ENCODE measurements at regions not wholly inside any gene's neighbourhood (a gene's known extent, or its start where the extent isn't known, plus 50 kb on each side); places are given as distances from the start of the nearest gene placed in this dataset.

DNA sequence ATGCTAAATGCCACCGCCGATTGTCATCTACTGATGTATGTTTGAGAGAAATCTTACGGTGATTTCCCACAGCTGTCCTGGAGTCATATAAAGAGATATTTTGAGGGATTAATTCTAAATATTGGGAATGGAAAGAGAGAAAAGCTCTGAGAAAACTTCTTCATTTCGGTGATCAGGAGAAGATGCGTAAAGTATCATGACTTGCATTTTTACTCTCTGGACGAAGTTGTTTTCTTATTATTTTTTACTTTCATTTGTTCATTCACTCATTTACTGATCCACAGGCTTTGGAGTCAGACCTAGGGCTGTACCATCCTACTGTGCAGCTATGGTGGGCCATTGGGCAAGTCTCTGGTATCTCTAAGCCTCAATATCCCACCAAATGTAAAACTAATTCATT lies 58.4 kb upstream of the RUNX1 start:
- Histone ChIP-seq H3K27me3 (ENCODE audit: insufficient read depth, low read length) (no peaks in the 10 kb centered on the region), H3K79me2 (ENCODE audit: control insufficient read depth, insufficient read depth, low read length, unreplicated experiment) (no peaks in the 10 kb centered on the region), H2AFZ (ENCODE audit: low read length, unreplicated experiment) (no peak overlapping the region), H3K36me3 (ENCODE audit: insufficient read depth, low read length) (no peaks in the 10 kb centered on the region), H3K4me1 (ENCODE audit: control insufficient read depth, insufficient read depth, low read length, unreplicated experiment) (no peaks in the 10 kb centered on the region), H3K4me3 (ENCODE audit: low read depth, low read length) (no peak overlapping the region), H3K27ac (ENCODE audit: low read depth, low read length) (no peak overlapping the region)

DNA sequence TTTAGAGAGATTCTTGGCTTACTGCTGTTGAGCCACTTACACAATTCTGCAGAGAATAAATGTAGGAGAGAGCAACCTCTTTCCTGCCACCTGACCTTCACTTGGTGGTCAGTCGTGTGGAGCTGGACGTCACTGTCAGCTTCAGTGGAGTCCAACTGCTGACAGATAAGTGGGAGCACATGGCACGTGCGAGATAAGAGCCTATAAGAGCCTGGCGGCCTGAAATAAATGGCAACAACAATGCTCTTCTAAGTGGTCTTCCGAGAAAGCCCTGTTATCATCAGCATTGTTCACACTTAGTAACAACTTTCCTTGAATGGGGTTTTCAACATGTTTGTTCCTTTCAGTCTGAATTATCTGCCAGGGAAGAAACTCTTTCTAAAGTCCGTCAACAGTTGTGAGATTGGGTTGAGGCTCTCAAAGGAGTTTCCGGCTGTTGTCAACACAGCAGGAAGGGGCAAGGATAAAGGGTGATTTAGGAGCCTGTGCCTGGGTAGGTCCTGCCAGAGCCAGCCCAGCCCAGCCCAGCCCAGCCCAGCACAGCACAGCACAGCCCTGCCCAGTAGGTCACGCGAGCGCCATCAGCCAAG lies 57.2 kb upstream of the RUNX1 start:
- H2AFZ ChIP-seq (ENCODE audit: low read length, unreplicated experiment): no peak overlapping the region
- H3K27ac ChIP-seq (ENCODE audit: low read depth, low read length): no peak overlapping the region
- no peaks in the 10 kb centered on the region for H3K36me3 ChIP-seq (ENCODE audit: insufficient read depth, low read length)
- no peaks in the 10 kb centered on the region for H3K4me1 ChIP-seq (ENCODE audit: control insufficient read depth, insufficient read depth, low read length, unreplicated experiment)
- H3K79me2 ChIP-seq (ENCODE audit: control insufficient read depth, insufficient read depth, low read length, unreplicated experiment): no peaks in the 10 kb centered on the region
- H3K27me3 ChIP-seq (ENCODE audit: insufficient read depth, low read length): no peaks in the 10 kb centered on the region
- no peak overlapping the region for H3K4me3 ChIP-seq (ENCODE audit: low read depth, low read length)

DNA sequence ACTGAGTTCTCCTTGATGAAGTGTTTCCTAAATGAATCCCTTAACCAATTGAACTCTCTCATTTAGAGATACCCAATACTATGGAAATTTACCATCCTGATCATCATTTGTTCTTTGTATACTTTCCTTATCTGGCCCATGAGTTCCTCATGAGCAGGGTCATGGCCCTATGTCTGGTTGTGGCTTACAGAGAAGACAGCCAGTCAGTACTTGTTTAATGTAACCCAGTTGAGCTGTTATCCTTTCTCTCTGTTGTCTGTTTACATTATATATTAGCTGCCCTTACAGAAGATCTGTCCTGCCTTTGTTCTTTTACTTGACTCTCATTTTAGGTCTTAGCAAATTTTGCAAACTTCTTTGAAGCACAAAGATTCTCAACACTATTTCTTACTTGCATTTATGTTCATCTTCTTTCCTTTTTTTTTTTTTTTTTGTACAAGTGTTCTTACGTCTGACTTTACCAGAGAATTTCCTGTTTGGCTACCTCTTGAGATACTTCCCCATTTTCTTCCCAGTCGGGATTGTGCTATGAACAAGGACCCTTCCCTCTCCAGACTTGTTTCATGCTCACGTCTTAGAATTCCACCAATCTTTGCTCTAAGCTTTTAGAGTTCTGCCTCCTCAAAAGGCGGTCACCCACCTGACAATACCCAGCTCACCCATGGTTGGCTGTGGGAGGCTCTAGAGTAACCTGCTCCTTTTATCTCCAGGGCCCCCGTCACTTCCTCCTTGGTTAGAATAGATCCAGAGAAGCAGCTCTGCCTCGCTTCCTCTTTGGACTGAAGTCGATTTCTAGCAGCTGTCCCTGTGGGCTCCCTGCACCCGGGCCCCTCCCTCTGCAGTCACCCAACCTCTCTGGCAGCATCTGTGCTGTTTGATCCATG lies 53.6 kb upstream of the RUNX1 start:
- H3K27me3 ChIP-seq (ENCODE audit: insufficient read depth, low read length): no peaks in the 10 kb centered on the region
- no peak overlapping the region for H3K27ac ChIP-seq (ENCODE audit: low read depth, low read length)
- no peaks in the 10 kb centered on the region for H3K36me3 ChIP-seq (ENCODE audit: insufficient read depth, low read length)
- H2AFZ ChIP-seq (ENCODE audit: low read length, unreplicated experiment): no peak overlapping the region
- H3K4me3 ChIP-seq (ENCODE audit: low read depth, low read length): no peak overlapping the region
- no peaks in the 10 kb centered on the region for H3K79me2 ChIP-seq (ENCODE audit: control insufficient read depth, insufficient read depth, low read length, unreplicated experiment)
- no peaks in the 10 kb centered on the region for H3K4me1 ChIP-seq (ENCODE audit: control insufficient read depth, insufficient read depth, low read length, unreplicated experiment)

DNA sequence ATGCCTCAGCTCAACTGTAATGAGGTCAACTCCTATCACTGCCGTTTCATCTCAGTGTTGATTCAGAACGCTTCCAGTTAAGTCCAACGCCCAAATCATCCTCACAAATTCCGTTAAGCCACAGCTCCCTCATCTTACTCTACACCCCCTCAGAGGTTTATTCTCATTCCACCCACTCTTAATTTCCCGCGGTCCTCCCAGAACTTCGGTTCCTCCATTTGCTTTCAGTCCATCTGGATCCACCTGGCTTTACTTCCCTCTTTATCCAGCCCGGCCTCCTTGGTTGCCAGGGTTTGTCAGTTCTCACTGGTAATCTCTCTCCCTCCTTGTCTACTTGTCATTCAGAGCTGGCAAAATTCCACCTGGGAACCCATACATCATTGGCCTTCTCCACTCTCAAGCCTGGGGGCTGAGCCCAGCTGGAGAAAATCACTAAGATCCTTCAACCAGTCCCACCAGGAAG lies 51.3 kb upstream of the RUNX1 start:
- H3K27ac ChIP-seq (ENCODE audit: low read depth, low read length): no peak overlapping the region
- H2AFZ ChIP-seq (ENCODE audit: low read length, unreplicated experiment): no peak overlapping the region
- H3K27me3 ChIP-seq (ENCODE audit: insufficient read depth, low read length): no peaks in the 10 kb centered on the region
- H3K4me1 ChIP-seq (ENCODE audit: control insufficient read depth, insufficient read depth, low read length, unreplicated experiment): no peaks in the 10 kb centered on the region
- H3K4me3 ChIP-seq (ENCODE audit: low read depth, low read length): no peak overlapping the region
- H3K36me3 ChIP-seq (ENCODE audit: insufficient read depth, low read length): no peaks in the 10 kb centered on the region
- H3K79me2 ChIP-seq (ENCODE audit: control insufficient read depth, insufficient read depth, low read length, unreplicated experiment): no peaks in the 10 kb centered on the region

DNA sequence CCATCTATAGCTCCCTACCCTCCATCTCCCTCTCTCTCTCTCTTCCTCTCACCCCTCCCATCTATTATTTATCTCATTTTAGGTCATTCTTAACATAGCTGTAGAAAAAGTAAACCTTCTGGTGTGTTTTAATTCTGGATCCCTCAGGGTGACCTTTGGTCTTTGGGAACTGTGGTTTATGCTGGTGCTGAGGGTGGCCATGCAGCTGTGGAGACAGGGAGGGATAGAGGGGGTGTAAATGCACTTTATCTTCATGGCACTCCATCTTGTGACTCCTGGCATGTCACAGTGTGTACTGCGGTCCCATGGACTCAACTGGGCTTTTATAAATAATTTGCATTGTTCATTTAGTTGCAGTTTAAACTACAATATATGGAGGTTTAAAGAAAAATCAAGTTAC lies 50.2 kb upstream of the RUNX1 start:
- Histone ChIP-seq H2AFZ (ENCODE audit: low read length, unreplicated experiment) (no peak overlapping the region), H3K4me3 (ENCODE audit: low read depth, low read length) (no peak overlapping the region), H3K79me2 (ENCODE audit: control insufficient read depth, insufficient read depth, low read length, unreplicated experiment) (no peaks in the 10 kb centered on the region), H3K4me1 (ENCODE audit: control insufficient read depth, insufficient read depth, low read length, unreplicated experiment) (no peaks in the 10 kb centered on the region), H3K27ac (ENCODE audit: low read depth, low read length) (no peak overlapping the region), H3K36me3 (ENCODE audit: insufficient read depth, low read length) (no peaks in the 10 kb centered on the region), H3K27me3 (ENCODE audit: insufficient read depth, low read length) (no peaks in the 10 kb centered on the region)

Measured in ACC112 (cell line).